ENCODE measurements at regions not wholly inside any gene's neighbourhood (a gene's known extent, or its start where the extent isn't known, plus 50 kb on each side); places are given as distances from the start of the nearest gene placed in this dataset.

DNA sequence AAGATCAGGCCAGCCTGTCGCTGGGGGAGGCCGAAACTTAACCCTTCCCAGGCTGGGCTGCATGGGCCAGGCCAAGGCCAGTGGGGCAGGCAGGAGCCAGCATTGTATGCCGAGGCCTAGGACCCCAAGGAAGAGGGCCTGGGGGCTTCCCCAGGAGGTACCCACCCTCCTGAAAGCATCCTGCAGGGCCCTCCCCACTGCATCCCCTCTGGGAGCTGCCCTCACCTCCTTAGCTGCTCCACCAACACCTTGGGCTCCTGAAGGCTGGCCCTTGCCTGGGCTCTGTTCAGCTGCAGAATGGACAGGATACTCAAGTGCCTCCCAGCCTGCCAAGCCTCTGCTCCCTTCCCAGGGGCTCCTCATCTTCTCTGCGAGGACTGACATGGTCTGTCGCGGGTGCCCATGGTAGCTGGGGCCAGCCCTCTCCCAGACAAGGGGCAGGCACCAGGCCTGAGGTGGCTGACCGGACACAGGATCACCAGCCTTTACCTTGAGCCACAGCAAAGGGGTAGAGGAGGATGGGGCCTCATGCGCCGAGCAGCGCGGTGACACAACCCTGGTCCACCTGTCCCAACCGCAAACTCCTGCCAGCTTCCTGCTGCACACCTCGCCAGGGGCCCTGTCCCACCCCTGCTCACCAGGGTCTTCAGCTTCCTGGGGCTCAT lies 94.2 kb downstream of the MICALL2 start:
- H3K27ac ChIP-seq = no peak overlapping the region
- TF ChIP-seq, protein P1, sequence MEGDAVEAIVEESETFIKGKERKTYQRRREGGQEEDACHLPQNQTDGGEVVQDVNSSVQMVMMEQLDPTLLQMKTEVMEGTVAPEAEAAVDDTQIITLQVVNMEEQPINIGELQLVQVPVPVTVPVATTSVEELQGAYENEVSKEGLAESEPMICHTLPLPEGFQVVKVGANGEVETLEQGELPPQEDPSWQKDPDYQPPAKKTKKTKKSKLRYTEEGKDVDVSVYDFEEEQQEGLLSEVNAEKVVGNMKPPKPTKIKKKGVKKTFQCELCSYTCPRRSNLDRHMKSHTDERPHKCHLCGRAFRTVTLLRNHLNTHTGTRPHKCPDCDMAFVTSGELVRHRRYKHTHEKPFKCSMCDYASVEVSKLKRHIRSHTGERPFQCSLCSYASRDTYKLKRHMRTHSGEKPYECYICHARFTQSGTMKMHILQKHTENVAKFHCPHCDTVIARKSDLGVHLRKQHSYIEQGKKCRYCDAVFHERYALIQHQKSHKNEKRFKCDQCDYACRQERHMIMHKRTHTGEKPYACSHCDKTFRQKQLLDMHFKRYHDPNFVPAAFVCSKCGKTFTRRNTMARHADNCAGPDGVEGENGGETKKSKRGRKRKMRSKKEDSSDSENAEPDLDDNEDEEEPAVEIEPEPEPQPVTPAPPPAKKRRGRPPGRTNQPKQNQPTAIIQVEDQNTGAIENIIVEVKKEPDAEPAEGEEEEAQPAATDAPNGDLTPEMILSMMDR (conservative IDR thresholded peaks at IDR 0.05) = no peak

GRCh38 chr7:1365846-1366245 lies 93.4 kb downstream of the MICALL2 start:
- no peak overlapping the region for H3K27ac ChIP-seq
- TF ChIP-seq, protein P1 (conservative IDR thresholded peaks at IDR 0.05) = no peak

DNA sequence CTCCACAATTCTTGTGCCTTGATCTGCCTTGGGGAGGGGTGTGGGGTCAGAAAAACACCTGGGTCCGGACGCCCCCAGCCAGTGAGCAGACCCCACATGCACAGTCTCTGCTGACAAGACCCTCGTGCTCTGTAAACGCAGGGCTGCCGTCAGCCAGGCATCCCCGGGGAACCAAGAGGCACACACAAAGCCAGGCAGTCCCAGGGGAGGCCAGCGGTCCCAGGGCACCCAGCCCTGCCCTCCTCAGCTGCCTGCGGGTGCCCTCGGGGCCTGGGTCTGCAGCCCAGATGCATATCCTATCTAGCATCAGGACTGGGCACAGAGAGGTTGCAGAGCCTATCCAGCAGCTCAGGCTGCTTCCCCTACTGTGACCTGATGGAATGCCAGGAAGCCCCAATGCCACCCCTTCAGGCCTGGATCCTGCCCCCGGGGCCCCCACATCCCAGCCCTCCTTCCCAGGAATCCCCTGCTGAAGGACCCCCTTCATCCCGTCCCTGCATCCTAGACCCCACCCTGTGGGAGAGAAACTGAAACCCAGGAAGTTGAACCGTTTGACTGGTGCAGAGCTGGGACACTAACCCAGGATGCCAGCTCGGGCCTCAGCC lies 92.4 kb downstream of the MICALL2 start:
- TF ChIP-seq, protein P1 (conservative IDR thresholded peaks at IDR 0.05) = no peak
- no peak overlapping the region for H3K27ac ChIP-seq

- TF ChIP-seq, protein P1 (conservative IDR thresholded peaks at IDR 0.05) = no peak
- no peak overlapping the region for H3K27ac ChIP-seq
These were observed 91.6 kb downstream of the MICALL2 start for GRCh38 chr7:1367501-1368183.

DNA sequence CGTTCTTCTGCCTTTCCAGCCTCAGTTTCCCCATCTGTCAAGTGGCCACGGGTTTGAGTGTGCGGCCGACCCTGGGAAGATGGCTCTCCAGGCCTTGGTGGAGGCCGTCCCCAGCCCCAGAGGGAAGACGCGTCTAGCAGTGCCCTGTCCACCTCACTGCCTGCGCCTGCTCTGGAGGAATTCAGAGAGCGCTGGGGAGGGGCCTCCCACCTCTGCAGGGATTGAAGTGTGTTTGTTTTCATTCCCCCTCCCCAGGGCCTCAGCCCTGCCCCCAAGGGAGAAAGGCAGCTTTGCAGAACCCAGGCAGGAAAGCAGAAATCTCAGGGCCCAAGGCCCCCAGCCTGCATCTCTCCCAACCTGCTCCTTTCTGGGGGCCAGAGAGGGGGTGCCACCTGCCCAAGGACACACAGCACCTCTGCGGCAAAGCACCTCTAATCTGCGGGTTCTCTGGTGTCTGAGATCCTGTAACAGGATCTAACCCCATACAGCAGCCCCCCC lies 91.0 kb downstream of the MICALL2 start:
- no peak overlapping the region for H3K27ac ChIP-seq
- TF ChIP-seq, protein P1 (conservative IDR thresholded peaks at IDR 0.05) = no peak

- no peak overlapping the region for H3K27ac ChIP-seq
- TF ChIP-seq, protein P1 (conservative IDR thresholded peaks at IDR 0.05) = peak; percentile 62
These were observed 90.3 kb downstream of the MICALL2 start for GRCh38 chr7:1368682-1369571.
